HG03159 (cell line): ENCODE measurements at regions not wholly inside any gene's neighbourhood (a gene's known extent, or its start where the extent isn't known, plus 50 kb on each side); places are given as distances from the start of the nearest gene placed in this dataset.
A peak's percentile ranks its signal among the peaks of the same experiment; 100 is the strongest.

Experiments used
- ATAC-seq: cut with Tn5 transposase; IDR thresholded peaks from one replicate; pipeline ENCODE4 v1.9.1; 2021; ENCODE audit warnings: mild to moderate bottlenecking, moderate library complexity; ENCODE audit not compliant: unreplicated experiment

- no peak for ATAC-seq
Observed at GRCh38 chr16:85544668-85545067, 68.5 kb upstream of the GSE1 start.

- no peak for ATAC-seq
Observed at GRCh38 chr16:85545227-85545818, 67.8 kb upstream of the GSE1 start.

- no peak for ATAC-seq
Observed at GRCh38 chr16:85546585-85547447, 66.3 kb upstream of the GSE1 start.

GRCh38 chr16:85548375-85548774 lies 64.7 kb upstream of the GSE1 start:
- ATAC-seq: no peak

GRCh38 chr16:85549766-85550421 lies 63.2 kb upstream of the GSE1 start:
- no peak for ATAC-seq

- no peak for ATAC-seq
Observed at GRCh38 chr16:85550422-85550864, 62.7 kb upstream of the GSE1 start.

GRCh38 chr16:85550953-85551924 lies 61.9 kb upstream of the GSE1 start:
- no peak for ATAC-seq

GRCh38 chr16:85552980-85553435 lies 60.1 kb upstream of the GSE1 start:
- no peak for ATAC-seq

GRCh38 chr16:85553436-85554113 lies 59.5 kb upstream of the GSE1 start:
- peak; percentile 28 for ATAC-seq

- ATAC-seq: peak; percentile 52
Observed at GRCh38 chr16:85554114-85554888, 58.8 kb upstream of the GSE1 start.

- ATAC-seq: no peak
Observed at GRCh38 chr16:85554889-85555718, 58.0 kb upstream of the GSE1 start.

GRCh38 chr16:85555719-85556455 lies 57.2 kb upstream of the GSE1 start:
- no peak for ATAC-seq

- no peak for ATAC-seq
Observed at GRCh38 chr16:85556456-85557082, 56.6 kb upstream of the GSE1 start.

- ATAC-seq: no peak
Observed at GRCh38 chr16:85557083-85557970, 55.8 kb upstream of the GSE1 start.

GRCh38 chr16:85557971-85558657 lies 55.0 kb upstream of the GSE1 start:
- ATAC-seq: no peak

- ATAC-seq: no peak
Observed at GRCh38 chr16:85560932-85561247, 52.2 kb upstream of the GSE1 start.
